ENCODE measurements at regions not wholly inside any gene's neighbourhood (a gene's known extent, or its start where the extent isn't known, plus 50 kb on each side); places are given as distances from the start of the nearest gene placed in this dataset.

- no peak overlapping the region for H3K4me3 ChIP-seq (ENCODE audit: control insufficient read depth, low read depth, low read length)
- DNase-seq (ENCODE audit: low read depth): no peak
- no peak for TF ChIP-seq CTCF (IDR thresholded peaks at IDR 0.05; ENCODE audit: control insufficient read depth, insufficient read depth, low read depth, low read length, missing control alignments)
These were observed 226.4 kb upstream of the EYS start for GRCh38 chr6:65933390-65933789.

- no peak overlapping the region for H3K4me3 ChIP-seq (ENCODE audit: control insufficient read depth, low read depth, low read length)
- TF ChIP-seq CTCF (IDR thresholded peaks at IDR 0.05; ENCODE audit: control insufficient read depth, insufficient read depth, low read depth, low read length, missing control alignments): no peak
- DNase-seq (ENCODE audit: low read depth): no peak
These were observed 220.1 kb upstream of the EYS start for GRCh38 chr6:65927141-65927540.

- no peak overlapping the region for H3K4me3 ChIP-seq (ENCODE audit: control insufficient read depth, low read depth, low read length)
- DNase-seq (ENCODE audit: low read depth): no peak
- TF ChIP-seq CTCF (IDR thresholded peaks at IDR 0.05; ENCODE audit: control insufficient read depth, insufficient read depth, low read depth, low read length, missing control alignments): no peak
These were observed 217.4 kb upstream of the EYS start for GRCh38 chr6:65924411-65924810.

DNA sequence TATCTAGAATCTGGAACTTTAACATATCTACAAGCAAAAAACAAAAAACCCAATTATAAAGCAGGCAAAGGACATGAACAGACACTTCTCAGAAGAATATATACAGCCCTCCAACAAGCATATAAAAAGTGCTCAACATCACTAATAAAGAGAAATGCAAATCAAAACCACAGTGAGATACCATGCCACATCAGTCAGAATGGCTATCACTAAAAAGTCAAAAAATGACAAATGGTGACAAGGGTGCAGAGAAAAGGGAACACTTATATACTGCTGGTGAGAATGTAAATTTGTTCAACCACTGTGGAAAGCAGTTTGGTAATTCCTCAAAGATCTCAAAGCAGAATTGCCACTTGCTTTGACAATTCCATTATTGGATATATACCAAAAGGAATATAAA lies 215.0 kb upstream of the EYS start:
- DNase-seq (ENCODE audit: low read depth): no peak
- TF ChIP-seq CTCF (IDR thresholded peaks at IDR 0.05; ENCODE audit: control insufficient read depth, insufficient read depth, low read depth, low read length, missing control alignments): no peak
- H3K4me3 ChIP-seq (ENCODE audit: control insufficient read depth, low read depth, low read length): no peak overlapping the region

DNA sequence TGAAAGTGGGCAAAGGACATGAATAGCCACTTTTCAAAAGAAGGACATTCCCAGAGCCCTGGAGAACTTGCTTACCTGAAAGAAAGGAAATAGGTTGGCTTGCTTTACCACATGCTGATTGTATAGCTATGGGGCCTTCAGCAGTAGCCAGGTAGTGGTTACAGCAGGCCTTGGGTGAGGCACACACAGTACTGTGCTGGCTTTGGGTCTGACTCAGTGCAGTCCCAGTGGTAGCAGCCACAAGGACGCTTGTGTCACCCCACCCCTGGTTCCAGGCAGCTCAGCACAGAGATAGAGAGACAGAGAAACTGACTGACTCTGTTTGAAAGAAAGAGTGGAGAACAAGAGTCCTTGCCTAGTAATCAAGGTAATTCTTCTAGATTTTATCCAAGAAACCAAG lies 201.0 kb upstream of the EYS start:
- no peak for DNase-seq (ENCODE audit: low read depth)
- no peak for TF ChIP-seq CTCF (IDR thresholded peaks at IDR 0.05; ENCODE audit: control insufficient read depth, insufficient read depth, low read depth, low read length, missing control alignments)
- H3K4me3 ChIP-seq (ENCODE audit: control insufficient read depth, low read depth, low read length): no peak overlapping the region

- no peak for DNase-seq (ENCODE audit: low read depth)
- no peak overlapping the region for H3K4me3 ChIP-seq (ENCODE audit: control insufficient read depth, low read depth, low read length)
- TF ChIP-seq CTCF (IDR thresholded peaks at IDR 0.05; ENCODE audit: control insufficient read depth, insufficient read depth, low read depth, low read length, missing control alignments): no peak
These were observed 197.0 kb upstream of the EYS start for GRCh38 chr6:65903992-65904391.

- no peak for DNase-seq (ENCODE audit: low read depth)
- no peak overlapping the region for H3K4me3 ChIP-seq (ENCODE audit: control insufficient read depth, low read depth, low read length)
- TF ChIP-seq CTCF (IDR thresholded peaks at IDR 0.05; ENCODE audit: control insufficient read depth, insufficient read depth, low read depth, low read length, missing control alignments): no peak
These were observed 193.9 kb upstream of the EYS start for GRCh38 chr6:65900928-65901327.

Measured in AG09309 (cell line).